ENCODE measurements at regions not wholly inside any gene's neighbourhood (a gene's known extent, or its start where the extent isn't known, plus 50 kb on each side); places are given as distances from the start of the nearest gene placed in this dataset.
"Not testable (repeated sequence)": the region's sequence is repeated elsewhere in the genome, so short reads cannot be mapped to it uniquely, and the experiment has no call there.

DNA sequence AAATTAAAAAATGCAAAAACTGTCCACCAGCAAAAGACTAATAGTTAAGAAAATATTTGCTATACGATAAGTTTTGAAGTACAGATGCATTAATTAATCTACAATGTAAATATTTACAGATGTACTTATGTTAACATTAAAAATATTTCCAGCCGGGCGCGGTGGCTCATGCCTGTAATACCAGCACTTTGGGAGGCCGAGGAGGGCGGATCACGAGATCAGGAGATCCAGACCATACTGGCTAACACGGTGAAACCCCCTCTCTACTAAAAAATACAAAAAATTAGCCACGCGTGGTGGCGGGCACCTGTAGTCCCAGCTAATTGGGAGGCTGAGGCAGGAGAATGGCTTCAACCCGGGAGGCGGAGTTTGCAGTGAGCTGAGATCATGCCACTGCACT, 982.8 kb downstream of the SLC6A15 start:
- not testable (repeated sequence) for TF ChIP-seq CTCF (IDR thresholded peaks at IDR 0.05); POLR2A (IDR thresholded peaks at IDR 0.05); POLR2AphosphoS5 (IDR thresholded peaks at IDR 0.05); EP300 (IDR thresholded peaks at IDR 0.05; ENCODE audit: low read depth)
